Stimulated activated CD8-positive, alpha-beta memory T cell treated with anti-CD3 and anti-CD28 coated beads, Interleukin-12 subunit alpha, Interleukin-12 subunit beta, amount 100 ng/mL, for 1 hour (primary cell): ENCODE measurements at regions not wholly inside any gene's neighbourhood (a gene's known extent, or its start where the extent isn't known, plus 50 kb on each side); places are given as distances from the start of the nearest gene placed in this dataset.

ENCODE experiments used
- DNase-seq: peaks from one replicate; pipeline ENCODE4 v3.0.0-alpha.2; 2020; ENCODE audit warnings: low read depth

DNA sequence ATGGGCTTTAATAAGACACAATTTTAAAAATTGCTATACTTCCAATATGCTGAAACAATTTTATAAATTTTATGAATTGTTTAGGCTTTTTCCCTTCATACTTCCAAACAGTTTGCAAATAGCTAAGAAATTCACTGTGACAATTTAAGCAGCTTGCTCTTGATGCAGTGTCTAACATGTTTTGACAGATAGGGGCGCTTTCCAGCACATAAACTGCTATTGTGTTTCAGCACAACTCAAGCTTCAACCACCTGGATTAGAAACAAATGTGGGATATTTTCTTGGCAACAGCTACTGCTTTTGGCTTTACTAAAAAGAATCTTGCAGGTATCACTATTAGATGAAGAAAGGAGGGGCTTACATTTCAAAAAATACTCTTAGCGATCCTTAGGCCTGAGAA lies 565.8 kb upstream of the DPPA4 start:
- no peak for DNase-seq

DNA sequence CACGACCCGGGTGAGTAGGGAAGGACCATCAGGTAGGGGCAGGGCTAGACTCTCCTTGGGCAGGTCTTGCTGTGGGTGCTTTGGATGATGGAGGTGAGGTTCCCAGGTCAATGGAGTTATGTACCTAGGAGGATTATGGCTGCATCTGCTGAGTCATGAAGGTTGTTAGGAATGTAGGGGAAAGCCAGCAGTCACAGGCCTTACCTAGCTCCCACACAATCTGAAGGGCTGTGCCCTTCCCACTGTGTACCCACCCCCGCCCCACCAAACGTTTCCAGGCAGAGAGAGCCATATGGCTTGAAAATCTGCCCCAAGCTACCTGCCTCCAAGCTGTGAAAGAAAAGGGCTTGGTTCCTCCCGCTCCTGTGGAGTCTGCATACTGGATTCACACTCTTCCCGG lies 573.4 kb upstream of the DPPA4 start:
- DNase-seq: no peak

DNA sequence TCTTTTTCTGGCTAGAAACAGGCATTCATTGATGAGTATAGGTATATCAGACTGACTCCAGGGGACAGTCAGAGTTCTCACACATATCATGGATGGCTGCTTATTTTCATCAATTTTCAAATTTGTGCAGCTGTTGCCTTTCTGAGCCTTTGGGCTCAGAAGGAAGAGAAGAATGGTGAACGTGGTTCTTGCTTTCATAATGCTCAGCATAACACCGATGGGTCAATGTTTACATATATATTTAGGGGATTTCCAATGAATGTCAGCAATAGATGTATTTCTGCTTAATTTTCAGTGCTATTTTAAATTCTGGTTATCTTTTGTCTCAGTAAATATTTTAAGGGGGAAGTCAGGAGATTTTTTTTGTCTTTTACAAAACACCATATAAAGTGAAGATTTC lies 581.4 kb upstream of the DPPA4 start:
- no peak for DNase-seq

DNA sequence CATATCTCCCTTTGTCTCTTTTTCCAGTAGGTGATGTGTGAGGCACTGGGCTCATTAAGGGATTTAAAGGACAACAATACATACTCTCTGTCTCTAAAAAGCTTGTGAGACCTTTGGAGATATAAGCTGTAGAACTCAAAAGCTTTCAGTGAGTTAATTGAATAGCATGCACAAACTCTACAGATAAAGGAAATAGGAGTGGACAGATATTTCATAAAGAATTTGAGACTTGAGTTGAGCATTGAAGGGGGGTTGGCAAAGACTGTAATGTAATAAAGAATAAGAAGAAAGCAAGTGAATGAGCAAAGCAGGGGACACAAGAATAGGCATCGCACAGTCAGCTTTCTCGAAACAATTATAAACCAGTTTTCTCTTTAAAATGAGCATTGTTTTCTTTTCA lies 583.4 kb upstream of the DPPA4 start:
- no peak for DNase-seq

DNA sequence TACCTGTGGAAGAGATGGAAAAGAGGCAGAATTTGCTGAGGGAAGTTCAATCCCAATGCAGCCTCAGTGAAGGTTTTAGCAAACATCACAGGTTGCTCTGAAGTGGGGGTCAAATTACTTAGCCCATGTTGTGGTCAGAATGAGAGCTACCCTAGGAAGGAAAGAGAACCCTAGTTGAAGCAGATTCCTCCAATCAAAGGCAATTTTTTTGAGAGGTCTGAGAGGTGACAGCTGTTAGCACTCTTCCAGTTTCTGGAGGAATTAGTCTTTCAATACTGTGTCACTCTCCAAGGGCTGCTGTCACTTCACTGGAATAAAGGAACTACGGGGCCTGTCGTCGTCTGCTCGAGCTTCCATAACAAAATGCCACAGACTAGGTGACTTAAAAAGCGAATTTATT lies 584.2 kb upstream of the DPPA4 start:
- DNase-seq: no peak

DNA sequence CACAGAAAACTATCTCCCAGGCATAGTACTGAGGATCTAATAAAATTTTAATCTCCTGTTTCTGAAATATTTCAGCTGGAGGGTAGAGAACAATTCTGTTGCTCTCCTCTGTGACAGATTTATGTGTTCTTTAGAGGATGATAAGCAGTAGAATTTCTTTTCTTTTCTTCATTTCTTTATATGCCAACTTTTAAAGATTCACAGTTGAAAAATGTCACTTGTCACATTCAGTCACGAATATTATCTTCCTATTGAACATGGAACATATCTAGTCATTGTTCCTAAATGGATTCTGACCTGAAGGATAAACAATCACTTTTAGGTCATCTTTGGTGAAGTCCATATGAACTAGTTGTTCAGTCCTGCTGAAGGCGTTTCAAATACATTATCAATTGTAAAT lies 585.5 kb upstream of the DPPA4 start:
- DNase-seq: no peak

DNA sequence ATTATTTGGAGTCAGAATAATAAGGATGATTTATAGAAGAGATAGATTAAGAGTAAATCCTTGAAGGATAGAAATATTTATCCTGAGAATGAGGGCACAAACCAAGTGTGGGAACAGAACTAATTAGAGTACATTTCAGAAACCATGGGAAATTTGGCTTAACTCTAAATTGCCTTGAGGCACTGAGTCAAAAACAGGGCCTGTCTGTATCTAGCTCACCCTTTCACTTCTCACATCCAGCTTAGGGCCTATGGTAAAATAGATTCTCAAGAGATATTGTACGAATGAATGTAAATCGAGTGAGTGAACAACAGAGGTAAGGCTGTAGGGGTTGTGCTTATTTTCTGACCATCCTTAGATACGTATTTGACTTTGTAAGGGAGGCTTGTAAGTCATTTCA lies 586.1 kb upstream of the DPPA4 start:
- no peak for DNase-seq

DNA sequence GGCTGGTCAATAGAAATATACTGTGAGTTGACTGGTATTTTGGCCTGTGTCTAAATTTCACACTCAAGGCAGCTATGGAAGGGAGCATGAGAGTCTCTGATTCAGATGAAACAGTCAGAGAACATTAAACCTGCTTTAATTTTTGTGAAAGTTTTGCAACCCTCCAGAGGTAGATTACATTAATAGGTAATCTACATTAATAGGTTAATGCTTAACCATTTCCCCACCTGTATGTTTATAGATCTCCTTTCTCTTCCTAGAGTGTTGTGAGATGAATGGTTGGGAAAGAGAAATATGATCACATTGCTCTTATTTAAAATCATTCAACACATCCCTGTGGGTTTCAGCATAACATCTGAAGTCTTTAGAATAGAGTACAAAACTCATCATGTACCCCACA lies 586.9 kb upstream of the DPPA4 start:
- DNase-seq: no peak

DNA sequence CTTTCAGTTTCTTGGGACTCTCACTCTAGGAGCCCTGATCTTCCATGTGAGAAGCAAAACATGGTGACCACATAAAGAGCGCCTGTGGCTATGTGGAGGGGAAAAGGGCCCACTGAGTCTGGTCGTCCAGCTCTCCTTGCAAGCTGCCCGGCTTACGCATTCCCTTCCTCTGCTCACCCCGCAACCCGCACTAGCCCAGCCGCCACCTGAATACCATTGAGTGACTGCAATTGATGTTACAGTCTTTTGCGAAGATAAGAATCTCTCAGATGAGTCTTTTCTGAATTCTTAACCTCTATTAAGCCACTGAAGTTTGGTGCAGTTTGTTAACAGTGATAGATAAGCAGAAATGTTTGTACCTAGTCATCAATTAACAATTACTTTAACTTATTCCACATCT lies 589.0 kb upstream of the DPPA4 start:
- DNase-seq: no peak

DNA sequence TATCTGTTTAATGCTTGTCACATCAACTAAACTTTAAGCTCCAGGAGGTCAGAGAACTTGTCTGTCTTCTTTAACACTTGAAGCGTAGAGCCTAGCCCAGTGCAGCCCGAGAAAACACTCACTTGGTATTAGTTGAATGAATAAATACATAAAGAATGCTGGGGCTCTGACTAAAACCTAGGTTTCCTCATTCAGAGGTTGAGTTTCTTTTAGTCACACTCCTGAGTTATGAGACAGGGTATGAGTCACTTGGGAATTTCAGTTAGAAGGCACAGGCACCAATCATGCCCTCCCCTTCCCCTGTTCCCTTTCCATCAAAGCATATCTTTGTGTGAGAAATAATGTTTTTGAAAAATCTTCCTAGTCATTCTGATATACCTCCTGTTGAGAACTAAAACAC lies 589.8 kb upstream of the DPPA4 start:
- DNase-seq: no peak

DNA sequence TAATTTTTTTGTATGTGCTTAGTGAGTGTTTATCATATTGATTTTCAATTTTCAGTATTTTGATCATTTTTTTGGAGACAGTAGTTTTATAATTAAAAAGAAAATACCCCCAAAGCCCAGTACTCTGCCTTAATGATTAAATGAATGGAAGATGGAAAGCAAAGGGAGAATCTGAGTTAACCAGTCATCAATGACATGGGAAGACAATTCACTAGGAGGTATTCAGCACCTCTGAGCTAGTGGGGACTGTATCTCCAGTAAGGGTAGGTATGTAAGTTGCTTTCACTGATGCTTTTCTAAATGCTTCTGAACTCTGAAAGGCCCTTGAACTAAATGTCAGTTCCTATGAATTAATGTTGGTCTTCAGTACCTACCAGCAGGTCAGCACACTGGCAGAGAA lies 590.4 kb upstream of the DPPA4 start:
- DNase-seq: no peak

DNA sequence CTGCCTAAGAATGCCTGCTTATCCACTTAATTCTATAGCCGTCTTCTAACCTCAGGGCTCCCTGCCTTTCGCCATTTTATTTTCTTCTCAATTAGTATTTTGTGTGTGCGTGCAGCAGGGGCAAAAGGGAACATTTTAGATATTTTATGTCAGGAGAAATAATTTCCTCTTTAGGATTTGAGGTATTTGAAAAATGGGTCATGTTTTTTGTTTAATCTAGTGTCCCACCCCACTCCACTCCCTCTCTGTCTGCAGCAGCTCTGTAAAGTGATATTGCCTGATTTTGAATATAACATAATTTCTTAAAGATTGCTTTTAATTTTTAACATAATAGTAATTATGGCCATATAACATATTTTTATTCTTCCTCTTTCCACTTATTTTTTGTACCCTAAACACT lies 593.2 kb upstream of the DPPA4 start:
- DNase-seq: no peak

DNA sequence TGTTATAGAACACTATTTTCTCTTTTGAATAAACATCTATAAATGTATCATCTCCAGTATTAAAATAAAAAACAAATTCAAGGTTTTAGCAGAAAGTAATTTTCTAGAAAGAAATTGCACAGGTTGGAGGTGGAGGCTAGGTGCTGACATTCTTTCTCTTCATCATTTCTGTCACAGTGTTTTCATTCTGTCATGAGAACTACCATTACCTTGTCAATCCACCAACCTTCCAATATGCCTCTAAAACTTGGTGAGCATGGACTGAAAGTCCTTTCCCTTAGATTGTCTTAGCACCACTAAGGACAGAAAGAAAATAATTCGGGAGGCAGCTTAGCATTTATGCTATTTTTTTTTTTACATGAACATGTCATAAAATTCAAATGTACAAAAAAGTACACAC lies 596.2 kb upstream of the DPPA4 start:
- DNase-seq: no peak

DNA sequence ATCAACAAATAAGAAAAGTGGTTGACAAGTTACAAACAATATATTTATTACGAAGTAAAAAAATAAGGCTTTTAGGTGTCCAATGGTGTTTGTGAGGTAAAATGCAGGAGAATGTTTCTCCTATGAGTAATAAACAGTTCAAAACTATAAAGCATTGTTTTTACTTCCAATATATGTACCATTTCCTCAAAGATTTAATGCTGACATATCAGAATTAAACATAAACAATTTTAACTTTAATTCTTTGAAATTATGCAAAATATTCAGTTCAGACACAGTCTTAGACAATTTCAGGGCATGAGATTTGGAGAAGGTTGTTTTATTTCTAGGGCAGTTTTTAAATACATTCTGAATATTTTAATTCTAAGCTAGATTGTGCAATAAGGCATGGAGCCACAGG lies 602.5 kb upstream of the DPPA4 start:
- DNase-seq: no peak

DNA sequence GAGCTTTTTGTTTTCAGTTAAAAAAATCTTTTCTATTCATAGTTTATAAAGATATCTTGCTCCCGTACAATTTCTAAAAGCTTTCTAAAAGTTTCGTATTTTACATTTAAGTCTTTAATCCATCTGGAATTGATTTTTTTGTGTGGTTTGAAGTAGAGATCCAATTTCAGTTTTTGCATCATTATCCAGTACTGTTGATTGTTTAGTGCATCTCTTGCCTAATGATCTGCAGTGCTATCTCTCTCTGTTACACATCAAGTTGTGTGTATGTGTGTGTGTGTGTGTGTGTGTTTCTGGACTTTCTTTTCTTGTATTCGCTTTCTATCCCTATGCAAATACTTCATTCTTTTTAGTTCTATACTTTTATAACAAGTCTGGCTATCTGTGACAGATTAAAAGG lies 605.8 kb upstream of the DPPA4 start:
- no peak for DNase-seq

DNA sequence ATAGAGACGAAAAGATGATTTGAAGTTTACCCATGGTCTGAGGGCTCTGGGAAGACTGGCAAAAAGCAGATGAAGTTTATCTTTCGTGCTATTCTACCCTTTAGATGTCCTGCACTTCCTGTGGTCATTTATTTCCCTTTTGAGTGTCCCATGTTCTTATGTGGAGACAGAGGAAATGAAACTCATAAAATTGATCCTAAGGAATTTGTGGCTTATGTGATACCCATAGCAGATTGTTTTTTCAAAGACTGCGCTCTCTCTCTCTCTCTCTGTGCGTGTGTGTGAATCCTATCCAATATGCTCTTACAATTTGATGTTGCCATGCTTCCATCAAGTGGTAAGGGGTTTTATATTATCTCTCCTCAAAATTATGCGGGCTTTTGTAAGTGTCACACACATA lies 607.5 kb upstream of the DPPA4 start:
- DNase-seq: no peak

DNA sequence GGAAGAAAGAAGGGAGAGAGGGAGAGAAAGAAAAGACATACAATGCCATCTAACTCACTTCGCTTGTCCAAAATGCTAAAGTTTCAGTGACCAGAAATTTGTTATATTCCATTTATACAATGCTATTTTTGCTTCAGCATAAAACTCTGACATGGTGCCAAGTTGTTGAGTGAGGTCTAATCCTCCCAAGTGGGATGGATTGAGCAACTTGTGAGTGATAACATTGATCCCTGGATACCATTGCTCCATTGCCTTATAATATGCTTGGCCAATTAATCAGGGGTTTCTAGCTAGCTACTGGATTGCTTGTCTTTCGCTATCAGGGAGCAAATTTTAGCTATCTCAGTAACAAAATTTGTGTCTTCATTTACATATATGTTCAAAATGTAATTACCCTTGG lies 615.6 kb upstream of the DPPA4 start:
- no peak for DNase-seq

DNA sequence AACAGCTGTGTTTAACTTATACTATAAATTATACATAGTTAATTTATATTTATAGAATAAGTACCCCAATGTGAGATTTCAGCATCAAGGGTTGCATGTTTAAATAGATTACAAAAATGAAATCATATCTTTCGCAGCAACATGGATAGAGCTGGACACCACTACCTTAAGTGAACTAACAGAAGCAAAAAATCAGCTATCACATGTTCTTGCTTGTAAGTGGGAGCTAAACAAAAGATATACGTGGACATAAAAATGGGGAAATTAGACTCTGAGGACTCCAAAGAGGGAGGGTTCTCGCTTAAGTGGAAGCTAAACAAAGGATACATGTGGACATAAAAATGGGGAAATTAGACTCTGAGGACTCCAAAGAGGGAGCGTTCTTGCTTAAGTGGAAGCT lies 626.5 kb upstream of the DPPA4 start:
- no peak for DNase-seq

DNA sequence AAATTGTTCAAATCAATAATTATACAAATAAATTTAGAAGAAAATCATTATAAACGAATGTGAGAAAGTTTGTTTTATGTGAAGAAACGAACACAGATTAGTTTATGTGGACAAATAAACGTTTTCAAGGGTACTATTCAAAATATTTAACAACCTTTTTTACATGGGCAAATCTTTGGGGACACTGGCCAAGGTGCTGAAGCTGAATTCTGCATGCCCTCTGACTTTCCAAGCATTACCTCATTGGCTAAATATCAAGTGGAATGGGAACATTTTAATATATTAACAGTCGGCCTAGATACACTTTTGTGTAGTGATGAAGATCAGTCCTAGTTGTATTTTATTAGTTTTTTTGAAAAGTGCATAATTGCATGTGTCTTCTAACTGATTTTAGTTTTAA lies 636.4 kb upstream of the DPPA4 start:
- no peak for DNase-seq

DNA sequence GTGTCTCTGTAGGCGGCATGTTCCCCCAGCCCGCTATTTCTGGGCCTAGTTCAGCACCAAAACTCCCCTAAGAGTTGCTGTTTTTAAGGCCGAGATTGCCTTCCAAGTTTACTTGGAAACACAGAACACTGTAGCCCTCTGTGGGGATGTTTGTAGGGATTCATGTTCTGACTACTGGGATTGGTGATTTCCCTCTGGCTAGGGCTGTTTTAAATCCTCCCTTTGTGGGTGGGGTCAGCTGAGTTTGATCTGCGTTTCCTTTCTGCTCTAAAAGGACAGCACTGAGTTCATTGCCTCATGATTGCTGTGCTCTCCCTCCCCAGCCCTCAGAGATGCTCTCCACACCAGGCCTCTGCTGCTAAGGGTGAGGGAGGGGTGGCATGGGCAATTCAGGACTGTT lies 640.6 kb upstream of the DPPA4 start:
- no peak for DNase-seq

DNA sequence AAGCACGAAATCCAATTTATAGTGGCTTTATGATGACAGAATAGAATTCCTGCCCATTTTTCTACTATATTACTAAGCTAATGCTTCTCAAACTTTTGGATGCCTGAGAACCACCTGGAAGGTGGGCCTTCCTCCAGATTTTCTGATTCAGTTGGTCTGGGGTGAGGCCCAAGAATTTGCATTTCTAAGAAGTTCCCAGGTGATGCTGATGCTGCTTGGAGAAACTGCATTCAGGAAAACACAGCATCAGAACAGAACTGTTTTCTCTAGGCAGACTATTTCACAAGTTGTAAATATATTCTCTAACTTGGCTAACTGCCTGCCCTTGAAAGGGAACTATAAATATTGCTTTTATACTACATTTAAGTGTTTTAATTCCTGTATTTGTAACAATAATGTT lies 644.9 kb upstream of the DPPA4 start:
- no peak for DNase-seq

DNA sequence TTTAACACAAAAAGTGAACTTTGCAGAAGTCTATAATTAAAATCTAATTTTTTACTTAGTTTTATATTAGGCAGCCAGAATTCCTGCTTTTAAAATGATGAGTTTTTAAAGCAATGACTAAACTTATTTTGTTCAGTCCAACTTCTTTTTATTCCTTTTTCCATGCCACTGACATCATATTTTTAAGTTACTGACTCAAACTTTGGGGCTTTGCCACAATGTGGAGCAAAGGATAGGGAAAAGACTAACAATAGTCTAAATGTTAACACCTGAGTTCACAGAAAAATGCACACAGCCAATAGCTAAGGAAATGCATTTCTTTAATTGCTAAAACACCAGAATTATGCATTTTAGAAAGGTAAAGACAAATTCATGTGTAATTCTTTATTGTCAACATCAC lies 647.6 kb upstream of the DPPA4 start:
- no peak for DNase-seq

DNA sequence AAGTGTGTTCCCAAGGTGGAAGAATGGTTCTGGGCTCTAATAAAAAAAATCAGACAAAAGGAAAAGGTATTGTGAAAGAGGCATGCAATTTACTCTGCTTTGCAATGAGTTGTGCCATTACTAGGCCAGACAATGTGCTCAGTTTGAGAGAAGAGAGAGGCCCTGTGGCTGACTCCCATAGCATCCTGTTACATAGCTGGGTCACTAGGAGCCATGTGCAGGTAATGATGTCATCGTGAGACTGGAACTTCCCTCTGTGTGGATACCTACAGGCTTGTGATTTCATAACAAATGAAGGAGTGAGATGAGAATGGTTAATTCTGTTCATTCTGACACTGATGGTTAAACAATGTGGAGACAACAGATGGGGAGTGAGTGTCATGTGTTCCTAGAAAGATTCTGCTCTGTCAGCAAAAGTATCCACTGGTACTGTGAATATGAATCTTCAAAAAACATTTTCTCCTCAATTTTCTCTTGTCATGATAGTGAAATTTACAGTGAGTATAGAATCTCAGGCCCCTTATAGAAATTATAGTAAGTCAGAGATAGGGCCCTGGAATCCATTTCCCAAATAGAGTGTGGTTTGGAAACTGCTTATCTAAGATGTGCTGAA lies 648.7 kb upstream of the DPPA4 start:
- no peak for DNase-seq

DNA sequence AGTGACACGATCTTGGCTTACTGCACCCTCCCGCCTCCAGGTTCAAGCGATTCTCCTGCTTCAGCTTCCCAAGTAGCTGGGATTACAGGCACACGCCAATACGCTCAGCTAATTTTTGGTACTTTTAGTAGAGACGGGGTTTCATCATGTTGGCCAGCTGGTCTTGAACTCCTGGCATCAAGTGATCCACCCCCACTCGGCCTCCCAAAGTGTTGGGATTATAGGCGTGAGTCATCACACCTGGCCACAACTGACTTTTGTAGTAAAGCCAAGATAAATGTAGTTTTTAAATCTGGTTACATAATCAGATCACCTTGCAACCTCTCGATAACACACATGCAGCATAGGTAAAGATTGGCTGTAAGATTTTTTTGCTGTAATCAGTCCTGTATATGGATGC lies 657.5 kb upstream of the DPPA4 start:
- no peak for DNase-seq

DNA sequence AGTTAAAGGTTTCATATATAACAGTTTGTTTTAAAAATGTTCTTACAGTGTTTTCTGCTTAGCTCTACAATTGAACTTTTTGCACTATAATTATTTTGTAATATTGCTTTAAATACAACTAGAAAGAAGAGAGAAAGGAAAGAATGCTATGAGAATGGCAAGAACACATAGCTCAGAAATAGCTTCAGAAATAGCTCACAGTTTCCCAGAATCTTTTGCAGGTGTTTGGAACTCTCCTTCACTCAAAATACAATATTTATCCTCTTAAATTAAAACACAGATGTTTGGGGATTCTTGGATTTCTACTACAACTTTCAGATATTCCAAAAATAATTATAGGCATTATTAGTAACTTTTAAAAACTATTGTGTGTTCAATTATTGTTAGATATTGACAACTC lies 658.0 kb upstream of the DPPA4 start:
- no peak for DNase-seq
